WTC11 (cell line): ENCODE measurements at regions not wholly inside any gene's neighbourhood (a gene's known extent, or its start where the extent isn't known, plus 50 kb on each side); places are given as distances from the start of the nearest gene placed in this dataset.
"Not testable (repeated sequence)": the region's sequence is repeated elsewhere in the genome, so short reads cannot be mapped to it uniquely, and the experiment has no call there.

ENCODE experiments used
- CTCF ChIP-seq: fragments of 200-600 bp; IDR thresholded peaks from 2 replicates; pipeline ENCODE4 v1.8.0; 2022; ENCODE audit warnings: antibody characterized with exemption
- E2F1 ChIP-seq: sonication (generic); formaldehyde crosslinking; IDR thresholded peaks from 2 replicates; pipeline ENCODE4 v1.8.0; 2022; ENCODE audit warnings: mild to moderate bottlenecking, missing genetic modification reagents
- FOXP1 ChIP-seq: sonication (generic); formaldehyde crosslinking; IDR thresholded peaks from 2 replicates; pipeline ENCODE4 v1.8.0; 2022; ENCODE audit warnings: missing genetic modification reagents, mild to moderate bottlenecking, moderate library complexity, borderline replicate concordance
- TF ChIP-seq, protein P1 (sequence below): sonication (generic); formaldehyde crosslinking; IDR thresholded peaks from 2 replicates; pipeline ENCODE4 v1.8.1; 2023; ENCODE audit warnings: mild to moderate bottlenecking, missing genetic modification reagents, moderate library complexity

DNA sequence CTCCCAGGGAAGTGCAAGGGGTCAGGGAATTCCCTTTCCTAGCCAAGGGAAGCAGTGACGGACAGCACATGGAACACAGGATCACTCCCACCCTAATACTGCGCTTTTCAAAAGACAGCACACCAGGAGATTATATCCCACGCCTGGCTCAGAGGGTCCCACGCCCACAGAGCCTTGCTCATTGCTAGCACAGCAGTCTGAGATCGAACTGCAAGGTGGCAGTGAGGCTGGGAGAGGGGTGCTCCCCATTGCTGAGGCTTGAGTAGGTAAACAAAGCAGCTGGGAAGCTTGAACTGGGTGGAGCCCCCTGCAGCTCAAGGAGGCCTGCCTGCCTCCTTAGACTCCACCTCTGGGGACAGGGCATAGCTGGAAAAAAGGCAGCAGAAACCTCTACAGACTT is 149.2 kb downstream of the MACC1 start:
- TF ChIP-seq, protein P1, sequence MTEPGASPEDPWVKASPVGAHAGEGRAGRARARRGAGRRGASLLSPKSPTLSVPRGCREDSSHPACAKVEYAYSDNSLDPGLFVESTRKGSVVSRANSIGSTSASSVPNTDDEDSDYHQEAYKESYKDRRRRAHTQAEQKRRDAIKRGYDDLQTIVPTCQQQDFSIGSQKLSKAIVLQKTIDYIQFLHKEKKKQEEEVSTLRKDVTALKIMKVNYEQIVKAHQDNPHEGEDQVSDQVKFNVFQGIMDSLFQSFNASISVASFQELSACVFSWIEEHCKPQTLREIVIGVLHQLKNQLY (CRISPR knock-in tag): not testable (repeated sequence)
- not testable (repeated sequence) for TF ChIP-seq FOXP1 (CRISPR knock-in tag); E2F1; CTCF
